ENCODE measurements at regions not wholly inside any gene's neighbourhood (a gene's known extent, or its start where the extent isn't known, plus 50 kb on each side); places are given as distances from the start of the nearest gene placed in this dataset.

DNA sequence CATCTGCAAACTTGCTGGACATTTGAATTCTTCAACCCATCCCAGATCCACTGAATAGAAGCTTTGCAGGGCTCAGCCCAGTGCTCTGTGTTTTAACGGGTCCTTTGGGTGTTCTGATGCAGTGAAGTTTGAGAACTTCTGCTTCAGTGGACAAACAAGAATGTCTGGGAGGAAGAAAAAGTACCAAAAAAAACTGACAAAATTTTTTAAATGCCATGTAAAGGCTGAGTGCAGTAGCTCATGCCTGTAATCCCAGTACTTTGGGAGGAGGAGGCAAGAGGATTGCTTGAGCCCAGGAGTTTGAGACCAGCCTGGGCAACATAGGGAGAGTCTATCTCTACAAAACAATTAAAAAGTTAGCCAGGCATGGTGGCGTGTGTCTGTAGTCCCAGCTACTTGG lies 51.8 kb upstream of the FRMD4A start:
- Mint-ChIP-seq H3K9me3 (ENCODE audit: unreplicated experiment) (no peaks in the 10 kb centered on the region), H3K27me3 (ENCODE audit: insufficient read depth, unreplicated experiment) (no peaks in the 10 kb centered on the region), H3K4me3 (ENCODE audit: unreplicated experiment) (no peak overlapping the region), H3K4me1 (ENCODE audit: low read depth, unreplicated experiment) (peaks cover 16% of the 10 kb centered on the region), H3K27ac (ENCODE audit: unreplicated experiment) (no peak overlapping the region), H3K36me3 (ENCODE audit: insufficient read depth, unreplicated experiment) (no peaks in the 10 kb centered on the region)
- POLR2A ChIA-PET = no interaction called here
- no TSS peak for BruUV-seq (replicated peaks)
- no peak overlapping the region for H3K4me3 ChIP-seq (ENCODE audit: low read depth, low read length)
- TF ChIP-seq CTCF (IDR thresholded peaks at IDR 0.05; ENCODE audit: insufficient read depth in 1 of 2, low read depth in 1 of 2, low read length in 1 of 2, severe bottlenecking in 1 of 2, unreplicated experiment in 1 of 2) = no peak
- intact Hi-C loops (cut with micrococcal nuclease; ENCODE audit: unreplicated experiment) = no loop called here
- H3K27me3 ChIP-seq (replicated peaks; ENCODE audit: control insufficient read depth, insufficient read depth, low read length) = no peaks in the 10 kb centered on the region
- H3K4me1 ChIP-seq = peaks cover 18% of the 10 kb centered on the region
- H3K36me3 ChIP-seq (ENCODE audit: control insufficient read depth, insufficient read depth, low read length) = no peaks in the 10 kb centered on the region
- CTCF ChIA-PET = no interaction called here
- no peaks in the 10 kb centered on the region for H3K9me3 ChIP-seq
- no peak for DNase-seq

GRCh38 chr10:14382022-14382421 lies 51.3 kb upstream of the FRMD4A start:
- Histone ChIP-seq H3K9me3 (no peaks in the 10 kb centered on the region), H3K27me3 (replicated peaks; ENCODE audit: control insufficient read depth, insufficient read depth, low read length) (no peaks in the 10 kb centered on the region), H3K36me3 (ENCODE audit: control insufficient read depth, insufficient read depth, low read length) (no peaks in the 10 kb centered on the region), H3K4me3 (ENCODE audit: low read depth, low read length) (no peak overlapping the region), H3K4me1 (peaks cover 23% of the 10 kb centered on the region)
- CTCF ChIA-PET = no interaction called here
- intact Hi-C loops (cut with micrococcal nuclease; ENCODE audit: unreplicated experiment) = no loop called here
- H3K27ac Mint-ChIP-seq (ENCODE audit: unreplicated experiment) = no peak overlapping the region
- POLR2A ChIA-PET = no interaction called here
- H3K36me3 Mint-ChIP-seq (ENCODE audit: insufficient read depth, unreplicated experiment) = no peaks in the 10 kb centered on the region
- peaks cover 22% of the 10 kb centered on the region for H3K4me1 Mint-ChIP-seq (ENCODE audit: low read depth, unreplicated experiment)
- no TSS peak for BruUV-seq (replicated peaks)
- no peak for DNase-seq
- H3K4me3 Mint-ChIP-seq (ENCODE audit: unreplicated experiment) = no peak overlapping the region
- H3K9me3 Mint-ChIP-seq (ENCODE audit: unreplicated experiment) = no peaks in the 10 kb centered on the region
- TF ChIP-seq CTCF (IDR thresholded peaks at IDR 0.05; ENCODE audit: insufficient read depth in 1 of 2, low read depth in 1 of 2, low read length in 1 of 2, severe bottlenecking in 1 of 2, unreplicated experiment in 1 of 2) = no peak
- no peaks in the 10 kb centered on the region for H3K27me3 Mint-ChIP-seq (ENCODE audit: insufficient read depth, unreplicated experiment)

DNA sequence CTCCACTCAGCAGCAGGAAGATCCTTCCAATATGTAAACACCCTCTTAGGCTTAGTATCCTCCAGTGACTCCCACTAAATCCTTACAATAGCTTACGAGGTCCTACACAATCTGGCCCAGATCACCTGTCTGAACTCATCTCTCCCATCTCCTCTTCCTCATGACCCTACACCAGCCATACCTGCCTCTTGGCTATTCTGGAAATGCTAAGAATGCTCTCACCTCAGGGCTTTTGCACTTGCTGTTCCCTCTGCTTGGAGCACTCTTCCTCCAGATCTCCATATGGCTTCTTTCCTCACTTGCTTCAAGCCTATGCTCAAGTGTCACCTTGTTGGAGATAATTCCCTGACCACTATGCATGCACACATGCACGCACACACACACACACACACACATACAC lies 50.8 kb upstream of the FRMD4A start:
- H3K9me3 ChIP-seq = no peaks in the 10 kb centered on the region
- peaks cover under 1% of the 10 kb centered on the region for H3K9me3 Mint-ChIP-seq (ENCODE audit: unreplicated experiment)
- no peaks in the 10 kb centered on the region for H3K27me3 Mint-ChIP-seq (ENCODE audit: insufficient read depth, unreplicated experiment)
- no peak for DNase-seq
- no peak for TF ChIP-seq CTCF (IDR thresholded peaks at IDR 0.05; ENCODE audit: insufficient read depth in 1 of 2, low read depth in 1 of 2, low read length in 1 of 2, severe bottlenecking in 1 of 2, unreplicated experiment in 1 of 2)
- no peak overlapping the region for H3K4me3 Mint-ChIP-seq (ENCODE audit: unreplicated experiment)
- BruUV-seq (replicated peaks) = no TSS peak
- no peaks in the 10 kb centered on the region for H3K27me3 ChIP-seq (replicated peaks; ENCODE audit: control insufficient read depth, insufficient read depth, low read length)
- no peak overlapping the region for H3K27ac Mint-ChIP-seq (ENCODE audit: unreplicated experiment)
- intact Hi-C loops (cut with micrococcal nuclease; ENCODE audit: unreplicated experiment) = no loop called here
- H3K36me3 Mint-ChIP-seq (ENCODE audit: insufficient read depth, unreplicated experiment) = no peaks in the 10 kb centered on the region
- ChIA-PET POLR2A (no interaction called here), CTCF (no interaction called here)
- peaks cover 24% of the 10 kb centered on the region for H3K4me1 Mint-ChIP-seq (ENCODE audit: low read depth, unreplicated experiment)
- H3K4me1 ChIP-seq = peaks cover 27% of the 10 kb centered on the region
- H3K36me3 ChIP-seq (ENCODE audit: control insufficient read depth, insufficient read depth, low read length) = no peaks in the 10 kb centered on the region
- H3K4me3 ChIP-seq (ENCODE audit: low read depth, low read length) = no peak overlapping the region

Data from Caco-2 (cell line).